HCT116 (cell line): ENCODE measurements at regions not wholly inside any gene's neighbourhood (a gene's known extent, or its start where the extent isn't known, plus 50 kb on each side); places are given as distances from the start of the nearest gene placed in this dataset.

ENCODE experiments used
- ATAC-seq: fragments of 200-7000 bp; cut with Tn5 transposase; 2 replicates; pipeline ENCODE4 v1.9.1; 2020; ENCODE audit warnings: mild to moderate bottlenecking, moderate library complexity
- BruUV-seq: library from RNA; stranded (reverse); fragments of 400-500 nt; replicated peaks from 2 replicates; lab custom pipeline; 2021; lab: Mats Ljungman, UMichigan
- CTCF ChIA-PET: fragments of 300-600 bp; sonication (Branson Sonifier 250); formaldehyde crosslinking; loops from one replicate; lab custom pipeline; 2021; ENCODE audit warnings: antibody characterized with exemption; lab: Charles Lee
- POLR2A ChIA-PET: fragments of 300-600, 350-600 bp; sonication (Branson Sonifier 250); formaldehyde crosslinking; loops from one replicate; lab custom pipeline; 2021; ENCODE audit warnings: antibody characterized with exemption; lab: Charles Lee
- RAD21 ChIA-PET, 2 experiments: fragments of 300-600 bp; sonication (Branson Sonifier 250); formaldehyde crosslinking; loops; one replicate each; lab custom pipeline; 2023; ENCODE audit warnings: low total read pairs in 2 of 2; ENCODE audit not compliant: uncharacterized antibody in 2 of 2, unreplicated experiment in 2 of 2, low non-redundant PET in 1 of 2; lab: Charles Lee
- DNase-seq: peaks from one replicate; pipeline ENCODE4 v3.0.0-alpha.2; 2010; ENCODE audit warnings: low read depth, low spot score
- H2AFZ ChIP-seq: fragments of 200-600 bp; shearing (Covaris generic), sonication (generic); 2 replicates; pipeline ENCODE4 v1.6.1; 2017; ENCODE audit warnings: low read depth, mixed run types, mixed read lengths, antibody characterized with exemption, low read length; ENCODE audit not compliant: poor library complexity, severe bottlenecking
- H3K27ac ChIP-seq: 2 replicates; pipeline ENCODE4 v1.5.1; 2012; ENCODE audit warnings: low read depth, low read length
- H3K27me3 ChIP-seq: fragments of 200-600 bp; sonication (generic); 2 replicates; pipeline ENCODE4 v1.6.1; 2016; ENCODE audit warnings: mixed run types, low read length, mixed read lengths; ENCODE audit not compliant: insufficient read depth
- H3K36me3 ChIP-seq, 2 experiments: fragments of 200-500 bp in 1 of 2; fragments of 200-600 bp in 1 of 2; sonication (Bioruptor generic) in 1 of 2; sonication (generic) in 1 of 2; 2 replicates each; pipeline versions ENCODE4 v1.5.1 to v1.6.1; 2014 to 2016; ENCODE audit warnings: low read length in 2 of 2, inconsistent platforms in 1 of 2, mixed read lengths in 1 of 2, mixed run types in 1 of 2; ENCODE audit not compliant: insufficient read depth in 2 of 2, control insufficient read depth in 1 of 2
- H3K4me1 ChIP-seq, 2 experiments: fragments of 200-600 bp in 1 of 2; sonication (generic) in 1 of 2; 2 replicates each; pipeline versions ENCODE4 v1.5.1 to v1.6.1; 2012 to 2017; ENCODE audit warnings: low read length in 2 of 2, inconsistent platforms in 1 of 2, mild to moderate bottlenecking in 1 of 2, mixed read lengths in 1 of 2, mixed run types in 1 of 2, moderate library complexity in 1 of 2; ENCODE audit not compliant: insufficient read depth in 2 of 2, control insufficient read depth in 1 of 2
- H3K4me2 ChIP-seq: fragments of 200-600 bp; sonication (generic); 2 replicates; pipeline ENCODE4 v1.6.1; 2017; ENCODE audit warnings: mixed run types, low read length, mixed read lengths
- H3K4me3 ChIP-seq, 2 experiments: fragments of 200-600 bp in 1 of 2; sonication (generic) in 1 of 2; replicated peaks in 1 of 2; 2 replicates each; pipeline ENCODE4 v1.5.1; 2011 to 2016; ENCODE audit warnings: low read length in 2 of 2, control low read depth in 1 of 2, low read depth in 1 of 2, mild to moderate bottlenecking in 1 of 2, mixed read lengths in 1 of 2, mixed run types in 1 of 2
- H3K79me2 ChIP-seq: fragments of 200-600 bp; sonication (generic); 2 replicates; pipeline ENCODE4 v1.6.1; 2017; ENCODE audit warnings: mild to moderate bottlenecking, mixed run types, low read length, moderate library complexity, mixed read lengths; ENCODE audit not compliant: insufficient read depth
- H3K9ac ChIP-seq: fragments of 200-600 bp; sonication (generic); 2 replicates; pipeline ENCODE4 v1.6.1; 2016; ENCODE audit warnings: low read length, mixed read lengths
- H3K9me2 ChIP-seq: fragments of 200-600 bp; sonication (generic), shearing (Covaris generic); 2 replicates; pipeline ENCODE4 v1.6.1; 2017; ENCODE audit warnings: mixed run types, mild to moderate bottlenecking, moderate library complexity; ENCODE audit not compliant: insufficient read depth
- H3K9me3 ChIP-seq, 2 experiments: fragments of 200-500 bp in 1 of 2; fragments of 200-600 bp in 1 of 2; sonication (Bioruptor generic) in 1 of 2; sonication (generic) in 1 of 2; 2 replicates each; pipeline ENCODE4 v1.6.1; 2014 to 2017; ENCODE audit warnings: low read length in 2 of 2, mixed read lengths in 2 of 2, inconsistent platforms in 1 of 2, low read depth in 1 of 2, mild to moderate bottlenecking in 1 of 2, mixed run types in 1 of 2, moderate library complexity in 1 of 2; ENCODE audit not compliant: control insufficient read depth in 1 of 2, insufficient read depth in 1 of 2
- H4K20me1 ChIP-seq: fragments of 200-600 bp; sonication (generic), shearing (Covaris generic); 2 replicates; pipeline ENCODE4 v1.6.1; 2017; ENCODE audit warnings: mixed run types, mild to moderate bottlenecking, moderate library complexity; ENCODE audit not compliant: insufficient read depth
- CBX3 ChIP-seq: IDR thresholded peaks from 2 replicates; pipeline ENCODE4 v1.6.1; 2012; ENCODE audit warnings: low read depth
- CEBPB ChIP-seq: IDR thresholded peaks from 2 replicates; pipeline ENCODE4 v1.6.1; 2012; ENCODE audit warnings: low read depth
- CTCF ChIP-seq, 3 experiments: fragments of 200-600 bp in 1 of 3; sonication (generic) in 1 of 3; IDR thresholded peaks in 2 of 3; conservative IDR thresholded peaks in 1 of 3; 2 replicates each; pipeline ENCODE4 v1.5.1; 2012 to 2017; ENCODE audit warnings: low read depth in 2 of 3, low read length in 2 of 3, antibody characterized with exemption in 1 of 3, borderline replicate concordance in 1 of 3, control low read depth in 1 of 3, mild to moderate bottlenecking in 1 of 3, mixed read lengths in 1 of 3, mixed run types in 1 of 3, moderate library complexity in 1 of 3; ENCODE audit not compliant: insufficient read depth in 1 of 3
- EGR1 ChIP-seq: IDR thresholded peaks from 2 replicates; pipeline ENCODE4 v1.6.1; 2012; ENCODE audit warnings: low read depth
- EZH2 ChIP-seq: fragments of 200-600 bp; sonication (generic); IDR thresholded peaks from 2 replicates; pipeline ENCODE4 v1.6.1; 2017; ENCODE audit warnings: antibody characterized with exemption, mixed run types
- EZH2phosphoT487 ChIP-seq: fragments of 200-600 bp; IDR thresholded peaks from 2 replicates; pipeline ENCODE4 v1.6.1; 2018; ENCODE audit warnings: antibody characterized with exemption, borderline replicate concordance
- FOSL1 ChIP-seq: IDR thresholded peaks from 2 replicates; pipeline ENCODE4 v1.6.1; 2012; ENCODE audit warnings: low read depth
- JUND ChIP-seq: IDR thresholded peaks from 2 replicates; pipeline ENCODE4 v1.6.1; 2012
- MAX ChIP-seq: IDR thresholded peaks from 2 replicates; pipeline ENCODE4 v1.6.1; 2012
- POLR2AphosphoS5 ChIP-seq: IDR thresholded peaks from 2 replicates; pipeline ENCODE4 v1.6.1; 2011; ENCODE audit warnings: mild to moderate bottlenecking, low read depth, low read length, moderate library complexity
- RAD21 ChIP-seq: IDR thresholded peaks from 2 replicates; pipeline ENCODE4 v1.6.1; 2012; ENCODE audit warnings: low read depth, mild to moderate bottlenecking
- SIN3A ChIP-seq: IDR thresholded peaks from 2 replicates; pipeline ENCODE4 v1.6.1; 2012; ENCODE audit warnings: low read depth
- SP1 ChIP-seq: IDR thresholded peaks from 2 replicates; pipeline ENCODE4 v1.6.1; 2012; ENCODE audit warnings: low read depth
- SRF ChIP-seq: IDR thresholded peaks from 2 replicates; pipeline ENCODE4 v1.6.1; 2012; ENCODE audit warnings: low read depth
- YY1 ChIP-seq: IDR thresholded peaks from 2 replicates; pipeline ENCODE4 v1.6.1; 2011; ENCODE audit warnings: low read length, low read depth, moderate library complexity, mild to moderate bottlenecking; ENCODE audit not compliant: insufficient replicate concordance; ENCODE audit errors: extremely low read depth
- ZBTB33 ChIP-seq: IDR thresholded peaks from 2 replicates; pipeline ENCODE4 v1.6.1; 2011; ENCODE audit warnings: mild to moderate bottlenecking, low read length, moderate library complexity; ENCODE audit not compliant: insufficient replicate concordance; ENCODE audit errors: extremely low read depth
- ZFX ChIP-seq: fragments of 450-650 bp; IDR thresholded peaks from 2 replicates; pipeline ENCODE4 v1.6.1; 2017
- ZNF274 ChIP-seq: fragments of 200-500 bp; sonication (Bioruptor generic); IDR thresholded peaks from 2 replicates; pipeline ENCODE4 v1.6.1; 2014; ENCODE audit warnings: mild to moderate bottlenecking, low read depth, low read length, inconsistent platforms
- intact Hi-C: fragments of 100-400 bp; cut with micrococcal nuclease; formaldehyde crosslinking; loops from 2 replicates; pipeline ENCODE4 v1.10.0; 2022
- TF ChIP-seq, protein P1 (sequence below): IDR thresholded peaks from 2 replicates; pipeline ENCODE4 v1.6.1; 2012; ENCODE audit warnings: low read depth

DNA sequence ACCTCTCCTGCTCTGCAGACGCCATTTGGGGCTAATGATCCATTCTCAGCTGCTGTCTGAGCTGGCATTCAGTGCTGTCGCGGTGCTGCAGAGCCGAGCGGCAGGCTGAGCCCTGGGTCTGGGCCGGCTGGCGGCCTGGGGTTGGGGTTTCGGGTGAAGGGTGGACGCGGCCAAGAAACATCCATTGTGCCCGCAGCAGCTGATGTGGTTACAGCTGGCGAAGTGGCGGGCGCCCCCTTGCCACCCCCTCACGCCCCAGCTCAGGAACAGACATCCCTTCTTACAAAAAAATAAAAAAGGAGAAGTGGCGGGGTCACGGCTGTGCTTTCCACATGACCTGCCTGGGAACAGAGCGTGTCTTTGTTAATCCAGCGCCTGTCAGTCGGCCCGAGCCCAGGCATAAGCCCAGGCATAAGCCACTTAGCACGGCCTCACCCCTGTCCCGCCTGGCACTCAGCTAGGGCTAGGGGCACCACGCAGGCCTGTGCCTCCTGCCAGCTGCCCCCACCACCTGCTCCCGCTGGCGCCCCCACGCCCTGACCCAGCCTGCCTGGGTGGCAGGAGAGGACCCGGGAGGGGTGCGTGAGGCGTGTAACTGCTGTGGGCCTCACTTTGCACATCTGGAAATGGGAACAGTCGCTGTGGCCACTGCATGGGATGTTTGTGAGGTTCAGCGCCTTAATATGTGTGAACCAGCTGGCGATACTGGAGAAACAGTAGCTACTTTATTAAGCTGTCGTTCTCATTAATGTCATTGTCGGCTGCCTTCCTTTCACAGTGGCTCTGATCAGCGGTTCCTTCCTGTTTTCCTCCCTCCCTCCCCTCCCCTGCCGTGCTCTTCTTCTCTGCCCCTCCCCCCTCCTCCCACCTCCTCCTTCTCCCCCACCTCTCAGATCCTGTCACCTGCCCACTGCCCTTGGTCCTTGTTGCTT, 197.7 kb upstream of the CIBAR2 start:
- CTCF ChIA-PET, result interaction anchor here (4.6 kb wide), 1 partner anchor 12 kb away, joined by 21 read pairs; no protein-coding TSS in a partner anchor
- BruUV-seq, result no TSS peak
- Histone ChIP-seq H3K4me3 (no peak overlapping the region), H3K4me1 (peaks cover 18 to 19% of the 10 kb centered on the region in 2 experiments), H3K79me2 (no peaks in the 10 kb centered on the region), H3K9ac (no peak overlapping the region), H3K9me3 (no peaks in the 10 kb centered on the region), H3K9me2 (no peaks in the 10 kb centered on the region), H3K36me3 (no peaks in the 10 kb centered on the region), H3K27ac (no peak overlapping the region), H2AFZ (no peak overlapping the region), H3K27me3 (no peaks in the 10 kb centered on the region), H3K4me2 (no peak overlapping the region), H4K20me1 (no peaks in the 10 kb centered on the region)
- POLR2A ChIA-PET, result no interaction called here
- TF ChIP-seq RAD21 (no peak), SIN3A (no peak), ZFX (no peak), MAX (no peak), EZH2 (no peak), CBX3 (no peak), EZH2phosphoT487 (no peak), SRF (no peak), POLR2AphosphoS5 (no peak), CEBPB (no peak), CTCF (IDR thresholded peaks at IDR 0.05 in 2 of 3, conservative IDR thresholded peaks at IDR 0.05 in 1 of 3; ENCODE audit: borderline replicate concordance in 1 of 3, insufficient read depth in 1 of 3, low read depth in 2 of 3, low read length in 2 of 3) (no peak), ZBTB33 (no peak), FOSL1 (no peak), EGR1 (no peak), SP1 (no peak), ZNF274 (no peak), YY1 (no peak), JUND (no peak)
- TF ChIP-seq, protein P1, sequence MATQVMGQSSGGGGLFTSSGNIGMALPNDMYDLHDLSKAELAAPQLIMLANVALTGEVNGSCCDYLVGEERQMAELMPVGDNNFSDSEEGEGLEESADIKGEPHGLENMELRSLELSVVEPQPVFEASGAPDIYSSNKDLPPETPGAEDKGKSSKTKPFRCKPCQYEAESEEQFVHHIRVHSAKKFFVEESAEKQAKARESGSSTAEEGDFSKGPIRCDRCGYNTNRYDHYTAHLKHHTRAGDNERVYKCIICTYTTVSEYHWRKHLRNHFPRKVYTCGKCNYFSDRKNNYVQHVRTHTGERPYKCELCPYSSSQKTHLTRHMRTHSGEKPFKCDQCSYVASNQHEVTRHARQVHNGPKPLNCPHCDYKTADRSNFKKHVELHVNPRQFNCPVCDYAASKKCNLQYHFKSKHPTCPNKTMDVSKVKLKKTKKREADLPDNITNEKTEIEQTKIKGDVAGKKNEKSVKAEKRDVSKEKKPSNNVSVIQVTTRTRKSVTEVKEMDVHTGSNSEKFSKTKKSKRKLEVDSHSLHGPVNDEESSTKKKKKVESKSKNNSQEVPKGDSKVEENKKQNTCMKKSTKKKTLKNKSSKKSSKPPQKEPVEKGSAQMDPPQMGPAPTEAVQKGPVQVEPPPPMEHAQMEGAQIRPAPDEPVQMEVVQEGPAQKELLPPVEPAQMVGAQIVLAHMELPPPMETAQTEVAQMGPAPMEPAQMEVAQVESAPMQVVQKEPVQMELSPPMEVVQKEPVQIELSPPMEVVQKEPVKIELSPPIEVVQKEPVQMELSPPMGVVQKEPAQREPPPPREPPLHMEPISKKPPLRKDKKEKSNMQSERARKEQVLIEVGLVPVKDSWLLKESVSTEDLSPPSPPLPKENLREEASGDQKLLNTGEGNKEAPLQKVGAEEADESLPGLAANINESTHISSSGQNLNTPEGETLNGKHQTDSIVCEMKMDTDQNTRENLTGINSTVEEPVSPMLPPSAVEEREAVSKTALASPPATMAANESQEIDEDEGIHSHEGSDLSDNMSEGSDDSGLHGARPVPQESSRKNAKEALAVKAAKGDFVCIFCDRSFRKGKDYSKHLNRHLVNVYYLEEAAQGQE, result no peak
- ATAC-seq, result no peak
- DNase-seq, result no peak
- intact Hi-C loops, result no loop called here
- RAD21 ChIA-PET, result no interaction called here
